ENCODE measurements at regions not wholly inside any gene's neighbourhood (a gene's known extent, or its start where the extent isn't known, plus 50 kb on each side); places are given as distances from the start of the nearest gene placed in this dataset.

- TF ChIP-seq XRCC5 (optimal IDR thresholded peaks at IDR 0.05; ENCODE audit: low read length) = no peak
- TF ChIP-seq NR3C1 (CRISPR knock-in tag; IDR thresholded peaks at IDR 0.05) = no peak
- TF ChIP-seq FOXA3 (CRISPR knock-in tag; IDR thresholded peaks at IDR 0.05) = no peak
- TF ChIP-seq FOXO1 (CRISPR knock-in tag; IDR thresholded peaks at IDR 0.05) = no peak
These were observed 51.7 kb upstream of the B3GAT1 start (continued) for GRCh38 chr11:134463716-134464115.
